ENCODE measurements at regions not wholly inside any gene's neighbourhood (a gene's known extent, or its start where the extent isn't known, plus 50 kb on each side); places are given as distances from the start of the nearest gene placed in this dataset.

DNA sequence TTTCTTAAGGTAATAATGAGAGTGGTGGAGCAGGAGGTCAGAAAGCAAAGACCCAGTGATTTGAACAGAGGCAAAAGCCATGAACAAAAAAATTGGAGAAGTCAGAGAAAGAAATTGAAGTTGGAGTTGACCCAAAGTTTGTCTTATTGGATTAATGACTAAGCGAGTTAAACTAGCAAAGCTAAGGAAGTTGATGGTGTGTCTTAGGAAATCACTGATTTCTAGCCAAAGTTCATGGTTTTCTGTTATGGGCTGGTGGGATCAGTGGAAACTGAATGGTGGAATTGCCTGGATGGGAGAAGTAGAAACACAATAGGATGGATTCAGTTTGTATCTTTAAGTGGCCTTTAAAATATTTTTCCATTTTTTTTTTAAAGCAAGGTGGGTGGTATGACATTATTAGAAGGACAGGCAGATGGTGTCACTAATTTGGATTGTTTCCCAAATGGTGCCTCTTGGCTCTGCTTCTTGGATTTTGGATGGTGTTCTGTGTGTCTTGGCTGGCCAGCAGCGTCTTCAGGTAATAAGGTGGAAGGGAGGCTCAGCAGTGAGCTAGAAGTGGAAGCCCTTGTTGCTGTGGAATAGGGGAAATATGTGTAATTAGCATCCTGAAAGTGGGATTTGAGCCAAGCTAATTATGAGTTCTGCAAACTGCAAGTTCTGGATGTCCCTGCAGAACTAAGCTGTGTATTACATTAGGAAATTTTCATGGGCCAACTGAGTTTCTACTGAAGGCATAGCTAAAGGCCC lies 302.9 kb downstream of the LMO7 start:
- H3K4me1 ChIP-seq (ENCODE audit: control insufficient read depth in 1 of 2, extremely low read depth in 1 of 2, insufficient read depth in 2 of 2, low read length in 2 of 2), result no peaks in the 10 kb centered on the region
- Mint-ChIP-seq H3K4me3 (no peak overlapping the region), H3K27me3 (no peaks in the 10 kb centered on the region), H3K4me1 (no peaks in the 10 kb centered on the region), H3K27ac (no peak overlapping the region), H3K36me3 (no peaks in the 10 kb centered on the region), H3K9me3 (no peaks in the 10 kb centered on the region)
- ChIA-PET CTCF (no interaction called here), POLR2A (no interaction called here)
- no peak overlapping the region for H3K27ac ChIP-seq (ENCODE audit: low read length)
- ATAC-seq (replicated peaks in 1 of 4) (no peak), DNase-seq (no peak)
- H3K27me3 ChIP-seq (replicated peaks in 1 of 2; ENCODE audit: control insufficient read depth in 2 of 2, extremely low read depth in 1 of 2, insufficient read depth in 2 of 2, low read length in 1 of 2), result no peaks in the 10 kb centered on the region
- H3K9me3 ChIP-seq, result no peaks in the 10 kb centered on the region
- WGBS (ENCODE audit: insufficient coverage), result 74% methylated on average over 2 of the region's 2 CpGs
- H3K4me3 ChIP-seq (ENCODE audit: control insufficient read depth in 1 of 2, extremely low read depth in 1 of 2, low read length in 1 of 2), result no peak overlapping the region
- H3K36me3 ChIP-seq (ENCODE audit: control insufficient read depth in 2 of 2, extremely low read depth in 1 of 2, insufficient read depth in 1 of 2, low read length in 1 of 2), result no peaks in the 10 kb centered on the region

GRCh38 chr13:75936791-75937190 lies 300.7 kb downstream of the LMO7 start:
- ATAC-seq (replicated peaks in 1 of 4) (no peak), DNase-seq (no peak)
- H3K27me3 ChIP-seq (replicated peaks in 1 of 2; ENCODE audit: control insufficient read depth in 2 of 2, extremely low read depth in 1 of 2, insufficient read depth in 2 of 2, low read length in 1 of 2), result no peaks in the 10 kb centered on the region
- no peaks in the 10 kb centered on the region for H3K36me3 ChIP-seq (ENCODE audit: control insufficient read depth in 2 of 2, extremely low read depth in 1 of 2, insufficient read depth in 1 of 2, low read length in 1 of 2)
- no peak overlapping the region for H3K27ac Mint-ChIP-seq
- H3K4me3 ChIP-seq (ENCODE audit: control insufficient read depth in 1 of 2, extremely low read depth in 1 of 2, low read length in 1 of 2), result no peak overlapping the region
- no peaks in the 10 kb centered on the region for H3K4me1 Mint-ChIP-seq
- ChIA-PET CTCF (no interaction called here), POLR2A (interaction anchor here in 1 of 2 donors (0.7 kb wide), 1 partner anchor 102 kb away, joined by 4 read pairs; no protein-coding TSS in a partner anchor)
- no peak overlapping the region for H3K27ac ChIP-seq (ENCODE audit: low read length)
- no peaks in the 10 kb centered on the region for H3K36me3 Mint-ChIP-seq
- H3K4me3 Mint-ChIP-seq, result no peak overlapping the region
- peaks cover 0 to 1% of the 10 kb centered on the region in 2 donors for H3K27me3 Mint-ChIP-seq
- no peaks in the 10 kb centered on the region for H3K4me1 ChIP-seq (ENCODE audit: control insufficient read depth in 1 of 2, extremely low read depth in 1 of 2, insufficient read depth in 2 of 2, low read length in 2 of 2)
- no peaks in the 10 kb centered on the region for H3K9me3 Mint-ChIP-seq
- no peaks in the 10 kb centered on the region for H3K9me3 ChIP-seq
- WGBS (ENCODE audit: insufficient coverage), result 100% methylated on average over 1 of the region's 1 CpG

- POLR2A ChIA-PET, result no interaction called here
- no peak overlapping the region for H3K27ac Mint-ChIP-seq
- CTCF ChIA-PET, result no interaction called here
Measured at GRCh38 chr13:75935805-75936204, 299.7 kb downstream of the LMO7 start.

GRCh38 chr13:75934889-75935288 lies 298.8 kb downstream of the LMO7 start:
- ATAC-seq (replicated peaks in 1 of 4), result no peak

More at GRCh38 chr13:75935805-75936204, 299.7 kb downstream of the LMO7 start:
- no peaks in the 10 kb centered on the region for H3K9me3 ChIP-seq
- no peak overlapping the region for H3K27ac ChIP-seq (ENCODE audit: low read length)
- H3K27me3 Mint-ChIP-seq, result peaks cover 3 to 7% of the 10 kb centered on the region in 2 donors
- no peaks in the 10 kb centered on the region for H3K4me1 ChIP-seq (ENCODE audit: control insufficient read depth in 1 of 2, extremely low read depth in 1 of 2, insufficient read depth in 2 of 2, low read length in 2 of 2)
- no peak overlapping the region for H3K4me3 ChIP-seq (ENCODE audit: control insufficient read depth in 1 of 2, extremely low read depth in 1 of 2, low read length in 1 of 2)
- H3K9me3 Mint-ChIP-seq, result no peaks in the 10 kb centered on the region
- H3K36me3 Mint-ChIP-seq, result no peaks in the 10 kb centered on the region
- no CpG with 5 or more reads among the region's 2 CpGs for WGBS (ENCODE audit: insufficient coverage)
- H3K4me3 Mint-ChIP-seq, result no peak overlapping the region
- H3K4me1 Mint-ChIP-seq, result no peaks in the 10 kb centered on the region
- DNase-seq (no peak), ATAC-seq (replicated peaks in 1 of 4) (no peak)
- no peaks in the 10 kb centered on the region for H3K36me3 ChIP-seq (ENCODE audit: control insufficient read depth in 2 of 2, extremely low read depth in 1 of 2, insufficient read depth in 1 of 2, low read length in 1 of 2)
- no peaks in the 10 kb centered on the region for H3K27me3 ChIP-seq (replicated peaks in 1 of 2; ENCODE audit: control insufficient read depth in 2 of 2, extremely low read depth in 1 of 2, insufficient read depth in 2 of 2, low read length in 1 of 2)

GRCh38 chr13:75932636-75933035 lies 296.5 kb downstream of the LMO7 start:
- H3K36me3 Mint-ChIP-seq, result no peaks in the 10 kb centered on the region
- CTCF ChIA-PET, result no interaction called here
- WGBS (ENCODE audit: insufficient coverage), result no CpG with 5 or more reads among the region's 4 CpGs
- no peak overlapping the region for H3K4me3 Mint-ChIP-seq
- no peak overlapping the region for H3K27ac ChIP-seq (ENCODE audit: low read length)
- H3K9me3 ChIP-seq, result no peaks in the 10 kb centered on the region
- no peaks in the 10 kb centered on the region for H3K27me3 ChIP-seq (replicated peaks in 1 of 2; ENCODE audit: control insufficient read depth in 2 of 2, extremely low read depth in 1 of 2, insufficient read depth in 2 of 2, low read length in 1 of 2)
- DNase-seq (no peak), ATAC-seq (replicated peaks in 1 of 4) (no peak)
- no peak overlapping the region for H3K27ac Mint-ChIP-seq
- no peaks in the 10 kb centered on the region for H3K36me3 ChIP-seq (ENCODE audit: control insufficient read depth in 2 of 2, extremely low read depth in 1 of 2, insufficient read depth in 1 of 2, low read length in 1 of 2)
- no peaks in the 10 kb centered on the region for H3K4me1 ChIP-seq (ENCODE audit: control insufficient read depth in 1 of 2, extremely low read depth in 1 of 2, insufficient read depth in 2 of 2, low read length in 2 of 2)
- H3K4me3 ChIP-seq (ENCODE audit: control insufficient read depth in 1 of 2, extremely low read depth in 1 of 2, low read length in 1 of 2), result no peak overlapping the region
- no peaks in the 10 kb centered on the region for H3K4me1 Mint-ChIP-seq
- POLR2A ChIA-PET, result interaction anchor here in 1 of 2 donors (0.6 kb wide), 1 partner anchor 39 kb away, joined by 4 read pairs; no protein-coding TSS in a partner anchor
- peaks cover 3 to 10% of the 10 kb centered on the region in 2 donors for H3K27me3 Mint-ChIP-seq
- H3K9me3 Mint-ChIP-seq, result no peaks in the 10 kb centered on the region

More at GRCh38 chr13:75934889-75935288, 298.8 kb downstream of the LMO7 start:
- H3K27me3 ChIP-seq (replicated peaks in 1 of 2; ENCODE audit: control insufficient read depth in 2 of 2, extremely low read depth in 1 of 2, insufficient read depth in 2 of 2, low read length in 1 of 2), result no peaks in the 10 kb centered on the region
- no peaks in the 10 kb centered on the region for H3K9me3 Mint-ChIP-seq
- CTCF ChIA-PET, result interaction anchor here in 1 of 2 donors (1.0 kb wide), 1 partner anchor 31 kb away, joined by 4 read pairs; no protein-coding TSS in a partner anchor
- H3K27ac Mint-ChIP-seq, result no peak overlapping the region
- H3K4me1 Mint-ChIP-seq, result no peaks in the 10 kb centered on the region
- H3K4me1 ChIP-seq (ENCODE audit: control insufficient read depth in 1 of 2, extremely low read depth in 1 of 2, insufficient read depth in 2 of 2, low read length in 2 of 2), result no peaks in the 10 kb centered on the region
- POLR2A ChIA-PET, result no interaction called here
- no peak for DNase-seq
- WGBS (ENCODE audit: insufficient coverage), result no CpG with 5 or more reads among the region's 1 CpG
- no peaks in the 10 kb centered on the region for H3K36me3 Mint-ChIP-seq
- peaks cover 3 to 10% of the 10 kb centered on the region in 2 donors for H3K27me3 Mint-ChIP-seq
- no peak overlapping the region for H3K4me3 Mint-ChIP-seq
- no peak overlapping the region for H3K27ac ChIP-seq (ENCODE audit: low read length)
- no peak overlapping the region for H3K4me3 ChIP-seq (ENCODE audit: control insufficient read depth in 1 of 2, extremely low read depth in 1 of 2, low read length in 1 of 2)
- H3K9me3 ChIP-seq, result no peaks in the 10 kb centered on the region
- H3K36me3 ChIP-seq (ENCODE audit: control insufficient read depth in 2 of 2, extremely low read depth in 1 of 2, insufficient read depth in 1 of 2, low read length in 1 of 2), result no peaks in the 10 kb centered on the region

DNA sequence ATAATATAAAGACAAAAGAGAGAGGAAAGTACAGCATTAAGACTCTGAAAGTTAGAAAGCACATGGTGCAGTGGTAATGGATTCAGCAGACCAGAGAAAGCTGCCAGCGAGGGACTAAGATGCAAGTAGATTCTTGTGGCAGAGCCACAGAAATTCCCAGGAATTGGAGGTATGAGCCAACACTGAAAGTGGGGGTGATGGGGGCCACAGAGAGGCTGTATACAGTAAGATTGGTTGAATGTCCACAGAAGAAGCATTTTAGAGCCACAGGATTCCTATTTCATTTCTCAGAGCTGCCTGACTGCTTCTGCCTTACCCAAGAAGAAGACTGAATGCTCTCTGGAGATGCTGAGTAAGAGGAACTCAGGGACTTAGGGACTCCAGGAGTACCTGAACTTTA lies 295.0 kb downstream of the LMO7 start:
- Mint-ChIP-seq H3K27ac (no peak overlapping the region), H3K9me3 (no peaks in the 10 kb centered on the region), H3K4me1 (no peaks in the 10 kb centered on the region), H3K36me3 (no peaks in the 10 kb centered on the region), H3K27me3 (peaks cover 9 to 10% of the 10 kb centered on the region in 2 donors), H3K4me3 (no peak overlapping the region)
- no peaks in the 10 kb centered on the region for H3K9me3 ChIP-seq
- CTCF ChIA-PET, result no interaction called here
- H3K4me1 ChIP-seq (ENCODE audit: control insufficient read depth in 1 of 2, extremely low read depth in 1 of 2, insufficient read depth in 2 of 2, low read length in 2 of 2), result no peaks in the 10 kb centered on the region
- no peak for DNase-seq
- POLR2A ChIA-PET, result no interaction called here
- 75% methylated on average over 1 of the region's 1 CpG for WGBS (ENCODE audit: insufficient coverage)
- no peak overlapping the region for H3K4me3 ChIP-seq (ENCODE audit: control insufficient read depth in 1 of 2, extremely low read depth in 1 of 2, low read length in 1 of 2)
- H3K27me3 ChIP-seq (replicated peaks in 1 of 2; ENCODE audit: control insufficient read depth in 2 of 2, extremely low read depth in 1 of 2, insufficient read depth in 2 of 2, low read length in 1 of 2), result no peaks in the 10 kb centered on the region
- no peak overlapping the region for H3K27ac ChIP-seq (ENCODE audit: low read length)
- ATAC-seq (replicated peaks in 1 of 4), result no peak
- H3K36me3 ChIP-seq (ENCODE audit: control insufficient read depth in 2 of 2, extremely low read depth in 1 of 2, insufficient read depth in 1 of 2, low read length in 1 of 2), result no peaks in the 10 kb centered on the region
